ENCODE measurements at regions not wholly inside any gene's neighbourhood (a gene's known extent, or its start where the extent isn't known, plus 50 kb on each side); places are given as distances from the start of the nearest gene placed in this dataset.
"Not testable (repeated sequence)": the region's sequence is repeated elsewhere in the genome, so short reads cannot be mapped to it uniquely, and the experiment has no call there.

DNA sequence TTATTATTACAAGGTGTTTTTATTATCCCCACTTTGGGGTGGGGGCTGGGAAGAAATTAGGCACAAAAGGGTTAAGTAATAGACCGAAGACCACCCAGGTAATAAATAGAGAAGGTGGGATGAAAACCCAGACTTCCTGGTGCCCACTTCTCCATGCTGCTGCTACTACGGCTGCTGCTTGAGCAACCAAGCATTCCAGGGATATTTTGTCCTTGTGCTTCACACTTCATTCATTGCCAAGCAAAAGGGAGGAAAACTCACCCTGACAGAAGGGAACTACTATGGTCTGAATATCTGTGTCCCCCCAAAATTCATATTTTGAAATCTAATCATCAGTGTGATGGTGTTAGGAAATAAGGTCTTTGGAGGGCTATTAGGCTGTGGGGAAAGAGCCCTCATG is 470.9 kb upstream of the API5 start:
- no peak for DNase-seq (ENCODE audit: low spot score)

DNA sequence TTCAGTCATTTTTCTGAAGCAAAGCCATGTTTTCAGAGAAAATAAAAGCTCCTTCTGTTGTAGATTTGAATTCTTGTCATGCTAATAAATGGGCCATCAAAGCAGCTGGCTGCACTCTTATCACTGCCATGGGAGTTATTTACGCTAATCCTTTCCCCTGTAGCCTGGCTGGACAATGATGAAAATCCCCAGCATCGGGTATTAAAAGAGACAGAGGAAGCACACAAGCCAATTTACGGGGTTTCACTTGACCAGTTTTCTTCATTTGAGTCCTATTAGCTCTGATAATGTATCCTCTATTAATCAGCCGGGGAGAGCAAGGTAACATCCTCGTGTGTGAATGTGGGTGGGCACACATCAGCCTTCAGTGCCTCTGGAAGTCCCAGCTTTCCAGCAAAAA is 470.2 kb upstream of the API5 start:
- TF ChIP-seq, protein P1, sequence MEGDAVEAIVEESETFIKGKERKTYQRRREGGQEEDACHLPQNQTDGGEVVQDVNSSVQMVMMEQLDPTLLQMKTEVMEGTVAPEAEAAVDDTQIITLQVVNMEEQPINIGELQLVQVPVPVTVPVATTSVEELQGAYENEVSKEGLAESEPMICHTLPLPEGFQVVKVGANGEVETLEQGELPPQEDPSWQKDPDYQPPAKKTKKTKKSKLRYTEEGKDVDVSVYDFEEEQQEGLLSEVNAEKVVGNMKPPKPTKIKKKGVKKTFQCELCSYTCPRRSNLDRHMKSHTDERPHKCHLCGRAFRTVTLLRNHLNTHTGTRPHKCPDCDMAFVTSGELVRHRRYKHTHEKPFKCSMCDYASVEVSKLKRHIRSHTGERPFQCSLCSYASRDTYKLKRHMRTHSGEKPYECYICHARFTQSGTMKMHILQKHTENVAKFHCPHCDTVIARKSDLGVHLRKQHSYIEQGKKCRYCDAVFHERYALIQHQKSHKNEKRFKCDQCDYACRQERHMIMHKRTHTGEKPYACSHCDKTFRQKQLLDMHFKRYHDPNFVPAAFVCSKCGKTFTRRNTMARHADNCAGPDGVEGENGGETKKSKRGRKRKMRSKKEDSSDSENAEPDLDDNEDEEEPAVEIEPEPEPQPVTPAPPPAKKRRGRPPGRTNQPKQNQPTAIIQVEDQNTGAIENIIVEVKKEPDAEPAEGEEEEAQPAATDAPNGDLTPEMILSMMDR (IDR thresholded peaks at IDR 0.05; ENCODE audit: extremely low read depth, insufficient read depth, missing control alignments): no peak
- no peak for DNase-seq (ENCODE audit: low spot score)
- in situ Hi-C loops (cut with MboI; ENCODE audit: low pct_unique_long_range_greater_than_20kb, low sequenced_read_pairs, unreplicated experiment): no loop called here

More for the DNA sequence above, 470.9 kb upstream of the API5 start:
- in situ Hi-C loops (cut with MboI; ENCODE audit: low pct_unique_long_range_greater_than_20kb, low sequenced_read_pairs, unreplicated experiment): no loop called here
- TF ChIP-seq, protein P1 (IDR thresholded peaks at IDR 0.05; ENCODE audit: extremely low read depth, insufficient read depth, missing control alignments): no peak

DNA sequence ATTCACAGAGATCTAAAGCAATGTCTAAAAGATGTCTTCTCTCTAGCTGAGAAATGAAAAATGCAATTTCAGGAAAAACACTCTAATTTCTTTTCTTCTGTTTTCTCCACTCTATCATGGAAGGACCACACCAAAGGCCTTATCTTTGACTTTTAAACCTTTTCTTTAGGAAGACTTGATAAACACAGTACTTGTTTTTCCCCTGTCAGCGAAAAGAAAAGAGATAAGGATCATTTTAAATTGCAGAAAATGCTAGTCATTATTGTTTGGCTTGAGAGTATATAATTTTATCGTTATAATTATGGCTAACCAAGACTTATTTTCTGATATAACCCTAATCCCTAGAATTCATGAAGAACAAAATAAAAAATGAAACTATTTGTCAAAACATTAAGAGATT is 462.4 kb upstream of the API5 start:
- in situ Hi-C loops (cut with MboI; ENCODE audit: low pct_unique_long_range_greater_than_20kb, low sequenced_read_pairs, unreplicated experiment): no loop called here
- no peak for DNase-seq (ENCODE audit: low spot score)
- TF ChIP-seq, protein P1 (IDR thresholded peaks at IDR 0.05; ENCODE audit: extremely low read depth, insufficient read depth, missing control alignments): no peak

DNA sequence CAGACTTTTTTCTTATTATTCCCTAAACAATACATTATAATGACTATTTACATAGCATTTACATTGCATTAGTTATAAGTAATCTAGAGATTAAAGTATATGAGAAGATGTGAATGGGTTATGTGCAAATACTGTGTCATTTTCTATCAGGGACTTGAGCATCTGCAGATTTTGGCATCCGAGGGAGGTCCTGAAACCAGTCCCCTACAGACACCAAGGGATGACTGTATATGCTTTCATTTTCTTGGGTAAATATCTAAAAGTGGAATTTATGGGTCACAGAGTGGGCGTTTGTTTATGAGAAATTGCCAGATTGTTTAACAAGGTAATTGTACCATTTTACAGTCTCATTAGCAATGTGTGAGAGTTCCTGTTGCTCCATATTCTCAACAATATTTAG is 454.5 kb upstream of the API5 start:
- TF ChIP-seq, protein P1 (IDR thresholded peaks at IDR 0.05; ENCODE audit: extremely low read depth, insufficient read depth, missing control alignments): no peak
- in situ Hi-C loops (cut with MboI; ENCODE audit: low pct_unique_long_range_greater_than_20kb, low sequenced_read_pairs, unreplicated experiment): no loop called here
- no peak for DNase-seq (ENCODE audit: low spot score)

DNA sequence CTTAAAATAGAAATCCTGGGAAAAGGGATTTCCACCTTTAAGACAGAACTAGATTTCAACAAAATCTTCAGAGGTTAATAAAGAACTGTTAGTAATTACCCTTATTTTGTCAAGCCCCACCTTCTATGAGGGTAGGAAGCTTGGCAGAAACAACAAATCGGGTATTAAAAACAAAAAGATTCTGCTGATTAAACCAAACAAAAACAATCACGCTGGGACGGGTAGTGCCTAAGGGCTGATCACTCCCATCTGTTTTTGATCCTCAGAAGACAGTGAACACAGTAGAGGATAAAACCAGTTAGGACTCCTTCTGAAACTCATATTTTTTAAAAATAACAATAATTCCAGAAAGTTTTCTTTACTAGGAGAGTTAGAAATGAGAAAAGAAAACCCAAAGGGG is 441.3 kb upstream of the API5 start:
- DNase-seq (ENCODE audit: low spot score): no peak
- TF ChIP-seq, protein P1 (IDR thresholded peaks at IDR 0.05; ENCODE audit: extremely low read depth, insufficient read depth, missing control alignments): no peak
- in situ Hi-C loops (cut with MboI; ENCODE audit: low pct_unique_long_range_greater_than_20kb, low sequenced_read_pairs, unreplicated experiment): no loop called here

DNA sequence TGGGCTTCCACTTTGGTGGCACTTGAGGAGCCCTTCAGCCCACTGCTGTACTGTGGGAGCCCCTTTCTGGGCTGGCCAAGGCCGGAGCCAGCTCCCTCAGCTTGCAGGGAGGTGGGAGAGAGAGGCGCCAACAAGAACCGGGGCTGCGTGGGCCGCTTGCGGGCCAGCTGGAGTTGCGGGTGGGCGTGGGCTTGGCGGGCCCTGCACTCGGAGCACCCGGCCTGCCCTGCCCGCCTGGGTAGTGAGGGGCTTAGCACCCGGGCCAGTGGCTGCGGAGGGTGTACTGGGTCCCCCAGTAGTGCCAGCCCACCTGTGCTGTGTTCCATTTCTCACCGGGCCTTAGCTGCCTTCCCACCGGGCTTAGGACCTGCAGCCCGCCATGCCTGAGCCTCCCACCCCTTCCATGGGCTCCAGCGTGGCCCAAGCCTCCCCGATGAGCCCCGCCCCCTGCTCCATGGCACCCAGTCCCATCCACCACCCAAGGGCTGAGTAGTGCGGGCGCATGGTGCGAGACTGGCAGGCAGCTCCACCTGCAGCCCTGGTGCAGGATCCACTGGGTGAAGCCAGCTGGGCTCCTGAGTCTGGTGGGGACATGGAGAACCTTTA is 437.9 kb upstream of the API5 start:
- in situ Hi-C loops (cut with MboI; ENCODE audit: low pct_unique_long_range_greater_than_20kb, low sequenced_read_pairs, unreplicated experiment); DNase-seq (ENCODE audit: low spot score): not testable (repeated sequence)

DNA sequence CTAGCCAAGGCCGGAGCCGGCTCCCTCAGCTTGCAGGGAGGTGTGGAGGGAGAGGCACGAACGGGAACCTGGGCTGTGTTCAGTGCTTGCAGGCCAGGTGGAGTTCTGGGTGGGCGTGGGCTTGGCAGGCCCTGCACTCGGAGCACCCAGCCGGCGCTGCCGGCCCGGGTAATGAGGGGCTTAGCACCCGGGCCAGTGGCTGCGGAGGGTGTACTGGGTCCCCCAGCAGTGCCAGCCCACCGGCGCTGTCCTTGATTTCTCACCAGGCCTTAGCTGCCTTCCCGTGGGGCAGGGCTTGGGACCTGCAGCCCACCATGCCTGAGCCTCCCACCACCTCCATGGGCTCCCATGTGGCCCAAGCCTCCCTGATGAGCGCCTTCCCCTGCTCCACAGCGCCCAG is 430.5 kb upstream of the API5 start:
- in situ Hi-C loops (cut with MboI; ENCODE audit: low pct_unique_long_range_greater_than_20kb, low sequenced_read_pairs, unreplicated experiment); DNase-seq (ENCODE audit: low spot score): not testable (repeated sequence)

DNA sequence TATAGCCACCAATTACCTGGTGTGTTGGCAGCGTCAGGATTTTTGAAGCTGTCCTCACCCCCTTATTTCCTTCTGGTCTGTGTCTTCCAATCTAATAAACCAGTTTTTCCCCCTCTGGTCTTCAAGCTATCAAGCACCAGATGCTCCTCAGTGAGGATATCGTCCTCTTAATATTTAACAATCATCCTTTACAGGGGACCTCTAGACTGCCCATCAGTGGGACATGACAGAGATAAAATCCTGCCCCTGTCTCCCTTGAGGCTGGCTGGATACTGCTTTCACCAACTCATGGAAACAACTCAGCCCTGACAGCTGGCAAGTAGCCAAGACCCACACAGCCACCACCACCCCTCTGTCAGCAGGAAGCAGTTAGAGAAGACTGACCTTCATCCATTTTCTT is 421.0 kb upstream of the API5 start:
- in situ Hi-C loops (cut with MboI; ENCODE audit: low pct_unique_long_range_greater_than_20kb, low sequenced_read_pairs, unreplicated experiment): no loop called here
- no peak for DNase-seq (ENCODE audit: low spot score)
- TF ChIP-seq, protein P1 (IDR thresholded peaks at IDR 0.05; ENCODE audit: extremely low read depth, insufficient read depth, missing control alignments): no peak
